Ovary (tissue), 7 donors: ENCODE measurements at regions not wholly inside any gene's neighbourhood (a gene's known extent, or its start where the extent isn't known, plus 50 kb on each side); places are given as distances from the start of the nearest gene placed in this dataset.

ENCODE experiments used
- DNase-seq, 5 donors: peaks; one replicate each; pipeline ENCODE4 v3.0.0-alpha.2; 2019 to 2020
- H3K27ac ChIP-seq, 2 donors: fragments of 200-600 bp; one replicate each; pipeline versions ENCODE4 v1.5.1 to v1.8.0; 2019 to 2022
- H3K27me3 ChIP-seq: fragments of 200-600 bp; one replicate; pipeline ENCODE4 v1.8.0; 2022
- H3K36me3 ChIP-seq: fragments of 200-600 bp; sonication (generic); one replicate; pipeline ENCODE4 v1.5.1; 2019
- H3K4me1 ChIP-seq: one replicate; pipeline ENCODE4 v1.8.1; 2013; ENCODE audit warnings: mild to moderate bottlenecking, moderate library complexity; ENCODE audit not compliant: insufficient read depth
- H3K4me3 ChIP-seq: fragments of 200-600 bp; sonication (generic); one replicate; pipeline ENCODE4 v1.5.1; 2017
- H3K9me3 ChIP-seq, 2 donors: fragments of 200-600 bp in 1 of 2; sonication (generic) in 1 of 2; one replicate each; pipeline versions ENCODE4 v1.5.1 to v1.8.1; 2013 to 2019; ENCODE audit warnings: mild to moderate bottlenecking in 1 of 2, moderate library complexity in 1 of 2
- EP300 ChIP-seq: sonication (generic); formaldehyde crosslinking; IDR thresholded peaks from one replicate; pipeline ENCODE4 v1.6.1; 2017; ENCODE audit warnings: antibody characterized with exemption
- POLR2A ChIP-seq: fragments of 450-650 bp; IDR thresholded peaks from one replicate; pipeline ENCODE4 v1.6.1; 2017; ENCODE audit warnings: antibody characterized with exemption, mild to moderate bottlenecking, moderate library complexity
- WGBS, 3 donors: extraction: QIAGEN DNeasy Blood & Tissue Kit in 1 of 3; methylation state at CpG; one replicate each; pipeline versions ENCODE4 v1.1.5 to v1.1.7; 2013 to 2017; 5-methylcytosine and 5-hydroxymethylcytosine counted together
- intact Hi-C, 4 donors: fragments of 100-400 bp; cut with DNase I; formaldehyde crosslinking; loops; one replicate each; pipeline versions ENCODE4 v1.11.0 to v1.15.1; 2022 to 2023
- TF ChIP-seq, protein P1 (sequence below), 3 donors: fragments of 450-650 bp in 2 of 3; fragments of 200-600 bp in 1 of 3; IDR thresholded peaks; one replicate each; pipeline versions ENCODE4 v1.5.1 to v1.8.0; 2016 to 2022; ENCODE audit warnings: antibody characterized with exemption in 3 of 3, mild to moderate bottlenecking in 1 of 3
- donor health status: DM: no; HTN: no; CAD: no; lungs with moderate emphysema.
- donor health status: DM: no; HTN: no; CAD: no.
- donor health status: Bipolar disorder and iron deficiency.
- donor health status: DM: no; HTN: no; CAD: no.
- donor health status: DM: yes; HTN: yes; CAD: no.

DNA sequence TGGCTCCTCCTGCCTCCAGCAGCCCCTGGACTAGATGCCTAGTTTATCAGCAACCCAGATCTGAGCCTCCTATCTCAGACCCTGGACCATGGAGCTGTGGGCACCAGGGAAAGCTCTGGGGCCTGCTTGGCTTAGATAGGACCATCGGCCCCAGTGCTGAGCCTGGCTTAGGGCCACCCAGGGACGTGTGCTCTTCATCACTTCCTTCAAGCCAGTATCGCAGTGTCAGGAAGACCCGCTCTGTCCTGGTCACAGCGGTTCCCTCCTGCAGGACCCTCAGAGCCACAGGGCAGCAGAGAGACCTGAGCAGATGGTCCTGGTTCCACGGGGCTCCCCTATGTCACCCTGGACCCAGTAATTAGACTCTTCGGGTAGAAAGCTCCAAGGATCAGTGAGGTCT is 105.7 kb upstream of the FAM20C start:
- H3K27me3 ChIP-seq = no peaks in the 10 kb centered on the region
- TF ChIP-seq, protein P1, sequence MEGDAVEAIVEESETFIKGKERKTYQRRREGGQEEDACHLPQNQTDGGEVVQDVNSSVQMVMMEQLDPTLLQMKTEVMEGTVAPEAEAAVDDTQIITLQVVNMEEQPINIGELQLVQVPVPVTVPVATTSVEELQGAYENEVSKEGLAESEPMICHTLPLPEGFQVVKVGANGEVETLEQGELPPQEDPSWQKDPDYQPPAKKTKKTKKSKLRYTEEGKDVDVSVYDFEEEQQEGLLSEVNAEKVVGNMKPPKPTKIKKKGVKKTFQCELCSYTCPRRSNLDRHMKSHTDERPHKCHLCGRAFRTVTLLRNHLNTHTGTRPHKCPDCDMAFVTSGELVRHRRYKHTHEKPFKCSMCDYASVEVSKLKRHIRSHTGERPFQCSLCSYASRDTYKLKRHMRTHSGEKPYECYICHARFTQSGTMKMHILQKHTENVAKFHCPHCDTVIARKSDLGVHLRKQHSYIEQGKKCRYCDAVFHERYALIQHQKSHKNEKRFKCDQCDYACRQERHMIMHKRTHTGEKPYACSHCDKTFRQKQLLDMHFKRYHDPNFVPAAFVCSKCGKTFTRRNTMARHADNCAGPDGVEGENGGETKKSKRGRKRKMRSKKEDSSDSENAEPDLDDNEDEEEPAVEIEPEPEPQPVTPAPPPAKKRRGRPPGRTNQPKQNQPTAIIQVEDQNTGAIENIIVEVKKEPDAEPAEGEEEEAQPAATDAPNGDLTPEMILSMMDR (IDR thresholded peaks at IDR 0.05) = no peak
- TF ChIP-seq POLR2A = no peak
- no peak for TF ChIP-seq EP300
- H3K4me1 ChIP-seq = peaks cover 6% of the 10 kb centered on the region
- no peaks in the 10 kb centered on the region for H3K9me3 ChIP-seq
- intact Hi-C loops = no loop called here
- H3K4me3 ChIP-seq = no peak overlapping the region
- 82 to 90% (median 89%) methylated on average over 7 of the region's 7 CpGs for WGBS, 3 donors
- H3K36me3 ChIP-seq = no peaks in the 10 kb centered on the region
- no peak overlapping the region for H3K27ac ChIP-seq
- peak in 1 of 5 donors; percentile 3 for DNase-seq

DNA sequence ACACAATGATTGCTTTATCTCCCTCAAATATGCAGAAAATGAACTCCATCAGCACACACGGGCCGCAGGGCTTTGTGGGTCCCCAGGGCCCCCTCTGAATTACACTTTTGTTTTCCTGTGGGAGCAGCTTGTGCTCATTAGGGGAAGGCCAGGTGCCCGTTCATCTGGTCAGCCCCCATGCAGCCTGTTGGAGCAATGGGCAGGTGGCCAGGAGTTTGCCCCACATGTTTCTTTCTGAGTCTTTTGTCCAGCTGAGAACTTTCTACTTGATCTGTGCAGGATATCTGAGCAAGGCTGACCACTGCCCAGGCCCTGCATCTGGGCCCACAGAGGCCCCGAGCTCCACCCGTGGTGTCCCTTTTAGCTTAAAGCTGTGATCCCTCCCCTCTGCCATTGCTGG is 105.3 kb upstream of the FAM20C start:
- no peaks in the 10 kb centered on the region for H3K27me3 ChIP-seq
- H3K27ac ChIP-seq = no peak overlapping the region
- H3K4me1 ChIP-seq = peaks cover 6% of the 10 kb centered on the region
- TF ChIP-seq, protein P1 (IDR thresholded peaks at IDR 0.05) = no peak
- no peak for TF ChIP-seq POLR2A
- 76 to 81% (median 79%) methylated on average over 5 of the region's 5 CpGs for WGBS, 3 donors
- no peak overlapping the region for H3K4me3 ChIP-seq
- no peaks in the 10 kb centered on the region for H3K9me3 ChIP-seq
- intact Hi-C loops = no loop called here
- peak in 1 of 5 donors; percentile 13 for DNase-seq
- no peaks in the 10 kb centered on the region for H3K36me3 ChIP-seq

DNA sequence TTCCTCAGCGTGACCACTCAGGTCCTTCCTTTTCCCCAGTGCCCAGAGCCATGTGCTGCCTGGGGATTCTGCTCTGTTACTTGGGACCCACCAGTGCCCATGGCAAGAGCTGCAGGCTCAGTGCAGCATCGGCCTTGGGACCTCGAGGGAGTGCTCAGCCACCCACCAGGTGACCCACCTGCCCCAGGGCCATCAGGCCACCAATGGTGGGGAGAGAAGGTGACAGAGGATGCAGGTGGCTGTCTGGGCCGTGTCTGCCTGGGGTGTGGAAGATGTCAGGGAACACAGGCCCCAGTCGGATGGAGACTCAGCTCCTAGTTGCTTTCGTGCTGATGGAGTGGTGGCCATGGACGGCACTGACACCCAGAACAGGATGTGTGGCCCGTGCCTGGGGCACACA is 104.7 kb upstream of the FAM20C start:
- no peaks in the 10 kb centered on the region for H3K27me3 ChIP-seq
- DNase-seq = no peak
- no peaks in the 10 kb centered on the region for H3K9me3 ChIP-seq
- 90 to 92% (median 92%) methylated on average over 8 of the region's 8 CpGs for WGBS, 3 donors
- no peak overlapping the region for H3K27ac ChIP-seq
- H3K4me1 ChIP-seq = peaks cover 6% of the 10 kb centered on the region
- TF ChIP-seq EP300 = no peak
- TF ChIP-seq POLR2A = no peak
- TF ChIP-seq, protein P1 (IDR thresholded peaks at IDR 0.05) = no peak
- intact Hi-C loops = no loop called here
- no peaks in the 10 kb centered on the region for H3K36me3 ChIP-seq
- no peak overlapping the region for H3K4me3 ChIP-seq

DNA sequence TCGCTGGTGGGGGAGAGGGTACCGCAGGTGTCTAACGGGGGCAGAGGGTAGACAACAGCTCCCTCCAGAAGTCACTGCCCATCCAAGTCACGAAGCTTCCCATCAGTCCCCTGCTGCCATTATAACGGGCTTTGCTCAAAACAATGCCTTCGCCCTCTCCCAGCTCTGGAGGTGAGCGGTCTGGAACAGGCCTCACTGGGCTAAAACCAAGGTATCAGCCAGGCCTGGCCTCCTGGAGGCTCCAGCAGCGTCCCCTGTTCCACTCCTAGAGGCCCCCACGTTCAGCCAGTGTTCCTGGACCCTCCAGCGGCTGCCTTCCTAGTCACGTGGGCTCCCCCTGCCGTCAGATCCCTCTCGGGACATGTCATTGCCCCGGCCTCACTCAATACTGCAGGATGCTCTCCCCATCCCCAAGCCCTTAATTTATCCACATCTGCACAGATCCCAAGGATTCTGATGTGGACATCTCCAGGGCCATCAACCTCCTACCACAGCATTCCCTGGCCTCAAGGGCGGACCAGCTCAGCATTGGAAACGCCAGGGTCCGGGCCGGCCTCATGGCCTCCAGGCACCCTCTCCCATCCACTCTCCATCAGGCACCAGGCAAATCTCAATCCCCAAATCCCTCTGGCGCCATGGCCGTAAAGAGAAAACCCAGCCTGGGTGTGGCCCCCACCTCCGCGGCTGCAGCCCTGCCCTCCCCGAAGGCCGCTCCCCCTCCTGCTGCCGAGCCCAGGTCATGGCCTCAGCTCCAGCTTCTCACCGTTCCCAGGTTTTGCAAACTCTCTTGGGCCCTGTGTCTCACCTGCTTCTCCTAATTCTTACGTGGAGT is 104.1 kb upstream of the FAM20C start:
- Histone ChIP-seq H3K27ac (no peak overlapping the region), H3K36me3 (no peaks in the 10 kb centered on the region), H3K9me3 (no peaks in the 10 kb centered on the region), H3K27me3 (no peaks in the 10 kb centered on the region), H3K4me1 (peaks cover 6% of the 10 kb centered on the region), H3K4me3 (no peak overlapping the region)
- WGBS, 3 donors = 89 to 90% (median 89%) methylated on average over 27 of the region's 27 CpGs
- intact Hi-C loops = no loop called here
- TF ChIP-seq POLR2A (no peak), EP300 (no peak)
- TF ChIP-seq, protein P1 (IDR thresholded peaks at IDR 0.05) = no peak
- peak in 1 of 5 donors; percentile 11 for DNase-seq
